Memory B cell (primary cell): ENCODE measurements at regions not wholly inside any gene's neighbourhood (a gene's known extent, or its start where the extent isn't known, plus 50 kb on each side); places are given as distances from the start of the nearest gene placed in this dataset.

Source experiments
- ATAC-seq: fragments of 150-1000 bp; cut with Tn5 transposase; 2 replicates; pipeline ENCODE4 v1.10.0; 2021; ENCODE audit warnings: low read depth, mild to moderate bottlenecking, moderate library complexity
- DNase-seq, 2 donors: peaks; one replicate each; pipeline ENCODE4 v3.0.0; 2022; ENCODE audit warnings: low spot score in 2 of 2
- H3K27ac Mint-ChIP-seq: one replicate; pipeline ENCODE4 v1.8.0; 2022; ENCODE audit warnings: mild to moderate bottlenecking, moderate library complexity, mixed read lengths
- H3K27me3 Mint-ChIP-seq: one replicate; pipeline ENCODE4 v1.8.0; 2022; ENCODE audit warnings: mixed read lengths
- H3K36me3 Mint-ChIP-seq: one replicate; pipeline ENCODE4 v1.8.0; 2022; ENCODE audit warnings: mild to moderate bottlenecking, mixed read lengths
- H3K4me1 Mint-ChIP-seq: one replicate; pipeline ENCODE4 v1.8.0; 2022; ENCODE audit warnings: mixed read lengths
- H3K4me3 Mint-ChIP-seq: one replicate; pipeline ENCODE4 v1.8.0; 2022; ENCODE audit warnings: mild to moderate bottlenecking, moderate library complexity, mixed read lengths
- H3K9me3 Mint-ChIP-seq: one replicate; pipeline ENCODE4 v1.8.0; 2022; ENCODE audit warnings: mixed read lengths

DNA sequence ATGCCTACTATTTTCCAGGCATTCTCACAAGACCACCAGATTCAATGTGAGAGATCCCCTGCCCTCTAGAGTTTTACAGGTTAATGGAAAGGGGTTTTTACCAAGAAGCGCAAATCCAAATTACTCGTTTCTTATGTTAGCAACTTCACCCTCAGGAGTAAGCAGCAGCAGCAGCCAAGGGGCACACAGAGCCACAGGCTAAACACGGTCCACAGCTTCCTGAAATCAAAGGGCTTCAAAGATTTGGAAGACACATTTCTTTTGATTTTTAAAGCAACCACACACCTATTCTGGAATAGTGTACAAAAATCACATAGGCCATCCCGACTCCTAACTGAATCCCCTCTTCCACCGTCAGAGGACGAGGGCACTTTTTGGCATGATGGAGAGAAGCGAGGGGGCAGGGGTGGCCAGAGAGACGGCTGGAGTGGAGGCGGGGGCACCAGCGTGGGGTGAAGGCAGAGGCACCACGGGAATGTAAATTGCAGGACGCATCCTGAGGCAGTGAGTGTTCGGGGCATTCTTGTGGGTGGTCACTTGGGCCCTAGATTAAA is 107.0 kb downstream of the ARF6 start:
- ATAC-seq (no peak), DNase-seq (no peak)
- peak overlapping the region; percentile 88 for H3K4me3 Mint-ChIP-seq
- H3K27ac Mint-ChIP-seq = peak overlapping the region; percentile 98
- H3K9me3 Mint-ChIP-seq = no peaks in the 10 kb centered on the region
- peaks cover 49% of the 10 kb centered on the region for H3K4me1 Mint-ChIP-seq
- no peaks in the 10 kb centered on the region for H3K36me3 Mint-ChIP-seq
- H3K27me3 Mint-ChIP-seq = no peaks in the 10 kb centered on the region

GRCh38 chr14:50000380-50001150 is 107.7 kb downstream of the ARF6 start:
- Mint-ChIP-seq H3K4me3 (peak overlapping the region; percentile 88), H3K9me3 (no peaks in the 10 kb centered on the region), H3K36me3 (no peaks in the 10 kb centered on the region), H3K4me1 (peaks cover 50% of the 10 kb centered on the region), H3K27me3 (no peaks in the 10 kb centered on the region), H3K27ac (peak overlapping the region; percentile 98)
- peak; percentile 6 for ATAC-seq
- DNase-seq = peak in 1 of 2 donors; percentile 34

DNA sequence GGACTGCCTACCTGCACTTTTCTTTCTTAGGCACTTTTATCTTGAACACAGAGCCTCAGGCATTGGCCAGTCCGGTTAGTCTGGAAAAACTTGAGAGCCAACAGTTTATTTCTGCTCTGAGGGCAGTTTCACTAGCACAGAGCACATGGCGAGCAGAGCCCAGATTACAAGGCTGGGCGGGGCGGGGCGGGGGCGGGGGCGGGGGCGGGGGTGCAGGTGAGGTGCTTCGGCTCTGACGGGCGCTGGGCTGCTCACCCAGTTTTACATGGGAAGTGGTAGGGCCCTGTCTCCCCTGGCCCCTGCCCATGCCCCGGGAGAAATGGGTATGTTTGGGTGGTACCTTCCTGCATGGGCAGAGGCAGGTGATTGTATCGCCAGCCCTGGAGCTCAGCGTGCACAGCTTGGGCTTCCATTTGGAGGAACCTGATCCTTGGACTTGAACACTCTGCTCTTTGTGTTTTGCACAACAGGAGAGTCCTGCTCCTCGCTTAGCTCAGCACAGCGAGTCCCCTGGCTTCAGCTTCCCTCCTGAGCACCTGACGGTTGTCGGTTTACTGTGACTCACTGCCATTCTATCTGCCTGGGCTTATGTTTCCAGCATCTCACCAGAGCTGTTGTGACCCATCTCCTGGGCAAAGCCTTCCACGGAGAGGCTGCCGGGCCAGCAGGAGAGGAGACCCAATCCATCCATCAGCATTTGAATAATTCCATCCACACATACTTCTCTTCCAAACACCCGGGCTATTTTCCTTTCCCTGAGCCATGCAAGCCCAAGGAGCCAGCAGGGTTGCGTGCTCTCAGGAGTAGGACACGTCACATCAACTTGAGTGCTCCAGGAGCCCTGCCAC is 108.5 kb downstream of the ARF6 start:
- Mint-ChIP-seq H3K27ac (peak overlapping the region; percentile 98), H3K27me3 (no peaks in the 10 kb centered on the region), H3K4me1 (peaks cover 50% of the 10 kb centered on the region), H3K4me3 (peak overlapping the region; percentile 88), H3K9me3 (no peaks in the 10 kb centered on the region), H3K36me3 (peaks cover 2% of the 10 kb centered on the region)
- peak; percentile 42 for ATAC-seq
- peak; percentile 36 to 53 for DNase-seq

GRCh38 chr14:50001999-50002925 is 109.4 kb downstream of the ARF6 start:
- Mint-ChIP-seq H3K4me3 (peak overlapping the region; percentile 88), H3K4me1 (peaks cover 50% of the 10 kb centered on the region), H3K36me3 (peaks cover 2% of the 10 kb centered on the region), H3K27me3 (no peaks in the 10 kb centered on the region), H3K27ac (peak overlapping the region; percentile 98), H3K9me3 (no peaks in the 10 kb centered on the region)
- ATAC-seq (peak; percentile 17), DNase-seq (peak in 1 of 2 donors; percentile 32)

DNA sequence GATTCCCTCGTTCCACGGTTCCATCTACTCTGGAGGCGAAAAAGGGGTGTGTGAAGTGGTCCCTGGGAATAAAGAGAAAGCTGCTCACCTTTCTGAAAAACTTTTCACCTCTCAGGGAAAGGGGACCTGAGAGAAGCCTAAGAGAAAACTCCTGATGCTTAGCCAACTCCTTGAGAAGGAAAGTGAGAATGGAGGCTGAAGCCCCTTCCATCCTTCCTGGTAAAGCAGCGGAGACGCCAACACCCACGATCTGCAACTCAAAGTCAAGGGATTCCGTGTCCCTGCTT is 110.0 kb downstream of the ARF6 start:
- Mint-ChIP-seq H3K27me3 (no peaks in the 10 kb centered on the region), H3K4me1 (peaks cover 47% of the 10 kb centered on the region), H3K4me3 (peak overlapping the region; percentile 88), H3K27ac (peak overlapping the region; percentile 98), H3K9me3 (no peaks in the 10 kb centered on the region), H3K36me3 (peaks cover 2% of the 10 kb centered on the region)
- ATAC-seq (no peak), DNase-seq (no peak)

DNA sequence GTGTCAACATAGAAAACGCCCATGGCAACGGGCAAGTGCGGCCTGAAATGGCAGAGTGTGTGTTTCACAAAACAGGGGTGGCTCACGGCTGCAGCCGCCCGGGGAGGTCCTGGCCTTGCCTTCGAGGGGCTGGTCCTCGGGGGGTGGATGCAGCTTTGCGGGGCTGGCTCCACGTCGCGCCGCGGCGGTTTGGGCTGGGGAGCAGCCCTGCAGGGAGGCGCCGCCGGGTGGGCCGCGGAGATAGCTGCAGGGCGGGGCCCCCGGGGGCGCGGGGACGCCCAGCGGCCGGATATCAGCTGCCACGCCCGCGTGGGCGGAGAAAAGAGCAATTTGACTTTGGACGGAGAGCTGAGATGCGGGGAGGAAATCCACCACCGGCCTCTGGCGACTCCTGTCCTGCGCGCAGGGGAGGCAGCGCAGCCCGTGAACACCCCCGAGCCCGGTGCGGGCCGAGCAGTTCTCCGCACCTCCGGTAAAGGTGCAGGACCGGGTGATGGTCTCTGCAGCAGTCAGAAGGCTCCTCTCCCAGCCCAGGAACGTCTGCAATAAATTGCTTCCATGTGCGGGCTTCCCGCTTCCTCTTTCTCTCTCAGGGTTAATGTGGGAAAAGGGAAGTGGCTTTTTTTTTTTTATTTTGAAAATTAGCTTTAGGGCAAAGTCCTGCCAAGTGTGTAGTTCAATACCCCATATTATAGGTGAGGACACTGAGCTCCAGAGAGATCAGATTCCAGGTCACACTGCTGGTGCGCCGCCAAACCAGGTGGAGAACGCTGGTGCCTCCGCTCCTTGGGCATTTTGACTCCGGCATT is 110.5 kb downstream of the ARF6 start:
- H3K27me3 Mint-ChIP-seq = no peaks in the 10 kb centered on the region
- peaks cover 47% of the 10 kb centered on the region for H3K4me1 Mint-ChIP-seq
- no peaks in the 10 kb centered on the region for H3K9me3 Mint-ChIP-seq
- peak overlapping the region; percentile 88 for H3K4me3 Mint-ChIP-seq
- peak overlapping the region; percentile 98 for H3K27ac Mint-ChIP-seq
- DNase-seq (peak; percentile 74 to 78), ATAC-seq (peak; percentile 65)
- peaks cover 2% of the 10 kb centered on the region for H3K36me3 Mint-ChIP-seq

- H3K4me1 Mint-ChIP-seq = peaks cover 37% of the 10 kb centered on the region
- ATAC-seq (no peak), DNase-seq (no peak)
- H3K27ac Mint-ChIP-seq = peak overlapping the region; percentile 70
- no peaks in the 10 kb centered on the region for H3K27me3 Mint-ChIP-seq
- no peaks in the 10 kb centered on the region for H3K9me3 Mint-ChIP-seq
- no peak overlapping the region for H3K4me3 Mint-ChIP-seq
- H3K36me3 Mint-ChIP-seq = peaks cover 8% of the 10 kb centered on the region
Measured at GRCh38 chr14:50006141-50006540, 110.2 kb downstream of the VCPKMT start.

DNA sequence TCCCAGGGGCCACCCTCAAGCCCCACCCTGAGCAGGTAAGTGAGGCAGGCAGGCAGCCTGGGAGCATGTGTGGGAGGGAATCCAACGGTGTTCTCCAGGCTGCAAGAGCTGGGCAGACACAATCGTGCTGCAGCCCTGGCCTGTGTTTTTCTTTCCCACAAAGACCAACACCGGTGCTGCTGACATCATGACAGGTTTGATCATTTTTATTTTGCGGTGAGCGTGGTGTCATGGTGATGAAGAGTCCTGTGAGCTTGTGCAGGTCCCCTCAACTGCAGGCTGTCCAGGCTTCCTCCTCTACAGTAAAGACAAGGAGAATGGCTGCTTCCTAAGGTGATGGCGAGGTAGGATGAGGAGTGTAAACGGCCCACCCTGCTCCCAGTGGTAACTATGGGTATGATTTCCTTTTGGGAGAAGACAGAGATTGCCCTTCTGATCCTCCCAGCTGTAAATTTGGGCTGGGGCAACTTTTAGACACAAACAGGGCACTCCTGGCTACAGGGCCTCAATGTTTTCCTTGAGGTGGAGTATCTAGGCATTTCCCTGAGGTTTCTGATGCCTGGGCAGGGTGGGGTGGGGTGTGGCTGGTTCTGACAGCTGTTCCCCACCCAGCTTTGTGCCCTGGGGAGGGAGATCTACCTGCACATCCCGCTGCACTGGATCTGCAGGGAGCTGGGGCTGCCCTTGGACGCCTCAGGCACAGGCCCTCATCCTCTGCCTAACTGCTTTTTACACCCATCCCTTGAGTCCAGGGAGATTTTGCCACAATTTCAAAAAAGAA is 109.1 kb downstream of the VCPKMT start:
- H3K36me3 Mint-ChIP-seq = peaks cover 8% of the 10 kb centered on the region
- H3K4me1 Mint-ChIP-seq = peaks cover 26% of the 10 kb centered on the region
- no peak overlapping the region for H3K27ac Mint-ChIP-seq
- DNase-seq (no peak), ATAC-seq (no peak)
- no peaks in the 10 kb centered on the region for H3K27me3 Mint-ChIP-seq
- H3K4me3 Mint-ChIP-seq = no peak overlapping the region
- H3K9me3 Mint-ChIP-seq = no peaks in the 10 kb centered on the region

GRCh38 chr14:50008562-50008961 is 107.8 kb downstream of the VCPKMT start:
- Mint-ChIP-seq H3K4me1 (peaks cover 18% of the 10 kb centered on the region), H3K9me3 (no peaks in the 10 kb centered on the region), H3K27me3 (no peaks in the 10 kb centered on the region), H3K36me3 (peaks cover 8% of the 10 kb centered on the region), H3K27ac (peak overlapping the region; percentile 75), H3K4me3 (peak overlapping the region; percentile 50)
- ATAC-seq (peak; percentile 79), DNase-seq (no peak)

GRCh38 chr14:50008974-50009373 is 107.4 kb downstream of the VCPKMT start:
- ATAC-seq (peak; percentile 9), DNase-seq (no peak)
- Mint-ChIP-seq H3K27ac (peak overlapping the region; percentile 75), H3K27me3 (no peaks in the 10 kb centered on the region), H3K9me3 (no peaks in the 10 kb centered on the region), H3K36me3 (peaks cover 8% of the 10 kb centered on the region), H3K4me1 (peaks cover 18% of the 10 kb centered on the region), H3K4me3 (peak overlapping the region; percentile 50)

DNA sequence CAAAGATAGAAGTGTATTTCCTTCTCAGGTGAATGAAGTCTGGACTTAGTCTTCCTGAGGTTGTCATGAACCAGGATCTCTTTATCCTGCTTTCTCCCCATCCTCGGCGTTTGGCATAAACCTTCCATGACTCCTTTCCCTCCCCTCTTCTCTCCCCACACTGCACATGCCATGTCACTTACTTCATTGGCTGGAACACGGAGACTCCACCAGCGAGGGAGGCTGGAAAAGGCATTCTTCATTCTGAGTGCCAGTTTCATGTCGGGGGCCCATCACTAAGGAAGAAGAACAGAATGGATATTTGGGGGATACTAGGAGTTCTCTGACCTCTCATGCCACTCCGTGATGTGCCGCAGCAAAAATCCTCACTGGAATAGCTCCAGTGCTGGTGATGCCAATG is 105.6 kb downstream of the VCPKMT start:
- Mint-ChIP-seq H3K4me1 (peaks cover 20% of the 10 kb centered on the region), H3K36me3 (peaks cover 11% of the 10 kb centered on the region), H3K27me3 (no peaks in the 10 kb centered on the region), H3K9me3 (no peaks in the 10 kb centered on the region), H3K4me3 (no peak overlapping the region), H3K27ac (peak overlapping the region; percentile 47)
- ATAC-seq (no peak), DNase-seq (no peak)

DNA sequence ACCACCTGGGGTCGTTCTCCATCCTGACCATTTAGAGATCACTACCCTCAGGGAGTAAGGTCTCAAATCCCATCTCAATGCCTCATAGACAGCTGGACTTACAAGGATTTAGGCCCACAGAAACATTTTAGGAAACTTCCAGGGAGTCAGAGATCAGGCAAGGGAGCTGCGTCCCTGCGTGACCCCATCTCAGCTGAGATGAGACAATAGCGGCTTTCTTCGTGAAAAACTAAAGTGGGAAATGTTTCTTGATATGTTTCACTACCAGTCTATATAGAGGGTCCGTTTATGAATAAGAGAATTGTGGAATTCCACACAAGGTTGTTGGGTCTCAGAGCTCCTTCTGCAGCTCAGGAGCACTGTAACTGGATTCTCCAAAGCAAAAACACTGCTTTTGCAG is 105.1 kb downstream of the VCPKMT start:
- Mint-ChIP-seq H3K36me3 (peaks cover 9% of the 10 kb centered on the region), H3K4me1 (peaks cover 23% of the 10 kb centered on the region), H3K9me3 (no peaks in the 10 kb centered on the region)

More for the DNA sequence above, 105.1 kb downstream of the VCPKMT start:
- DNase-seq = no peak
- Mint-ChIP-seq H3K4me3 (no peak overlapping the region), H3K27me3 (no peaks in the 10 kb centered on the region), H3K27ac (no peak overlapping the region)
- ATAC-seq = no peak
